ENCODE measurements at regions not wholly inside any gene's neighbourhood (a gene's known extent, or its start where the extent isn't known, plus 50 kb on each side); places are given as distances from the start of the nearest gene placed in this dataset.

GRCh38 chr4:125159001-125159400 is 155.8 kb upstream of the FAT4 start:
- no peaks in the 10 kb centered on the region for H3K79me2 ChIP-seq (ENCODE audit: control insufficient read depth, insufficient read depth, low read length)
- TF ChIP-seq POLR2A (IDR thresholded peaks at IDR 0.05; ENCODE audit: low read depth, low read length) (no peak), JUN (IDR thresholded peaks at IDR 0.05; ENCODE audit: borderline replicate concordance, insufficient read depth, insufficient read length, low read depth) (no peak), CTCF (IDR thresholded peaks at IDR 0.05; ENCODE audit: extremely low read depth in 1 of 2, insufficient read depth in 1 of 2, low read depth in 1 of 2, low read length in 2 of 2) (no peak), FOS (IDR thresholded peaks at IDR 0.05; ENCODE audit: borderline replicate concordance, insufficient read depth, low read length) (no peak), MAX (IDR thresholded peaks at IDR 0.05; ENCODE audit: insufficient read depth, insufficient read length) (no peak), EZH2 (IDR thresholded peaks at IDR 0.05; ENCODE audit: borderline replicate concordance, low read depth, low read length, severe bottlenecking) (no peak), GATA2 (IDR thresholded peaks at IDR 0.05; ENCODE audit: insufficient read depth, insufficient read length, low read depth, low read length) (no peak), MYC (IDR thresholded peaks at IDR 0.05; ENCODE audit: low read depth, low read length) (no peak), POLR2AphosphoS5 (IDR thresholded peaks at IDR 0.05; ENCODE audit: insufficient read depth, low read depth, low read length) (no peak)
- no peaks in the 10 kb centered on the region for H3K9me3 ChIP-seq (replicated peaks; ENCODE audit: control insufficient read depth, insufficient read depth, low read length)
- no peak overlapping the region for H3K27ac ChIP-seq (ENCODE audit: insufficient read depth, low read depth, low read length)
- FAIRE-seq (no peak), DNase-seq (ENCODE audit: low read depth, low spot score) (no peak)
- intact Hi-C loops (cut with micrococcal nuclease) (loop anchor here (5.0 kb wide), 1 partner anchor 212 kb away; no protein-coding TSS in a partner anchor), dilution Hi-C loops (cut with MboI; ENCODE audit: extremely low pct_ligation_motif_present, low sequenced_read_pairs) (no loop called here)
- H3K4me2 ChIP-seq (ENCODE audit: insufficient read depth, low read length): no peak overlapping the region
- H3K4me3 ChIP-seq (replicated peaks in 1 of 3; ENCODE audit: insufficient read depth in 1 of 3, low read depth in 1 of 3, low read length in 3 of 3): no peak overlapping the region
- ChIA-PET CTCF (no interaction called here), POLR2A (no interaction called here)
- H4K20me1 ChIP-seq (replicated peaks; ENCODE audit: control insufficient read depth, extremely low read depth, insufficient read depth, low read length): no peaks in the 10 kb centered on the region
- no peaks in the 10 kb centered on the region for H3K9me1 ChIP-seq (replicated peaks; ENCODE audit: control insufficient read depth, extremely low read depth, insufficient read depth, low read length)
- peaks cover 7% of the 10 kb centered on the region for H3K4me1 ChIP-seq (ENCODE audit: control insufficient read depth, extremely low read depth, insufficient read depth, low read length)
- no peak overlapping the region for H3K9ac ChIP-seq (replicated peaks; ENCODE audit: extremely low read depth, insufficient read depth, low read length)
- no TSS peak for BruUV-seq (replicated peaks)
- no peaks in the 10 kb centered on the region for H3K36me3 ChIP-seq (ENCODE audit: control insufficient read depth in 2 of 2, extremely low read depth in 1 of 2, insufficient read depth in 2 of 2, low read length in 2 of 2)
- H3K27me3 ChIP-seq (ENCODE audit: control insufficient read depth in 2 of 2, insufficient read depth in 2 of 2, low read length in 2 of 2): no peaks in the 10 kb centered on the region
- no peak overlapping the region for H2AFZ ChIP-seq (ENCODE audit: low read depth, low read length)
